Psoas muscle (tissue), 7 donors: ENCODE measurements at regions not wholly inside any gene's neighbourhood (a gene's known extent, or its start where the extent isn't known, plus 50 kb on each side); places are given as distances from the start of the nearest gene placed in this dataset.
A peak's percentile ranks its signal among the peaks of the same experiment; 100 is the strongest.

Experiments
- ATAC-seq, 4 donors: fragments of 200-7000 bp; cut with Tn5 transposase; one replicate each; pipeline ENCODE4 v1.9.1; 2020; ENCODE audit warnings: moderate library complexity in 3 of 4, mild to moderate bottlenecking in 2 of 4
- DNase-seq, 2 donors: peaks; one replicate each; pipeline ENCODE4 v3.0.0-alpha.2; 2020
- H3K27ac ChIP-seq: fragments of 200-600 bp; one replicate; pipeline ENCODE4 v1.8.0; 2022
- H3K27me3 ChIP-seq, 3 donors: fragments of 200-600 bp in 1 of 3; one replicate each; pipeline versions ENCODE4 v1.6.1 to v1.8.0; 2013 to 2022; ENCODE audit warnings: low read length in 2 of 3, mild to moderate bottlenecking in 2 of 3, moderate library complexity in 1 of 3; ENCODE audit not compliant: insufficient read depth in 3 of 3
- H3K36me3 ChIP-seq, 2 donors: fragments of 200-600 bp in 1 of 2; one replicate each; pipeline versions ENCODE4 v1.6.1 to v1.8.0; 2013 to 2022; ENCODE audit warnings: low read depth in 1 of 2, mild to moderate bottlenecking in 1 of 2, moderate library complexity in 1 of 2; ENCODE audit not compliant: insufficient read depth in 1 of 2
- H3K4me1 ChIP-seq: fragments of 200-600 bp; one replicate; pipeline ENCODE4 v1.8.0; 2022
- H3K4me3 ChIP-seq: fragments of 200-600 bp; one replicate; pipeline ENCODE4 v1.8.0; 2022; ENCODE audit warnings: mild to moderate bottlenecking
- H3K9me3 ChIP-seq: fragments of 200-600 bp; one replicate; pipeline ENCODE4 v1.8.0; 2022
- CTCF ChIP-seq: fragments of 200-600 bp; IDR thresholded peaks from one replicate; pipeline ENCODE4 v1.8.0; 2022; ENCODE audit warnings: antibody characterized with exemption
- WGBS, 3 donors: extraction: QIAGEN DNeasy Blood & Tissue Kit; methylation state at CpG; one replicate each; pipeline versions ENCODE4 v1.1.6 to v1.1.7; 2013; 5-methylcytosine and 5-hydroxymethylcytosine counted together
- intact Hi-C, 2 donors: fragments of 100-400 bp; cut with DNase I; formaldehyde crosslinking; loops; one replicate each; pipeline versions ENCODE4 v1.11.0 to v1.14.2; 2022
- donor health status: healthy with polysubstance abuse.
- donor health status: DM: no; HTN: no; CAD: no; lungs with moderate emphysema.
- donor health status: Bipolar disorder and iron deficiency.
- donor health status: healthy.
- donor health status: DM: yes; HTN: yes; CAD: no.
- donor health status: DM: no; HTN: no; CAD: no.
- donor health status: DM: yes; HTN: yes; CAD: no.

GRCh38 chr14:51481643-51482042 lies 170.1 kb upstream of the FRMD6 start:
- H3K27ac ChIP-seq: peak overlapping the region; percentile 11
- peaks cover 28% of the 10 kb centered on the region for H3K4me1 ChIP-seq
- ATAC-seq (peak in 2 of 4 donors; percentile 55 to 58), DNase-seq (no peak)
- H3K27me3 ChIP-seq: no peaks in the 10 kb centered on the region
- no peak overlapping the region for H3K4me3 ChIP-seq
- no peaks in the 10 kb centered on the region for H3K36me3 ChIP-seq
- TF ChIP-seq CTCF: no peak
- no peaks in the 10 kb centered on the region for H3K9me3 ChIP-seq
- intact Hi-C loops: no loop called here
- WGBS, 3 donors: 35 to 57% (median 39%) methylated on average over 4 of the region's 4 CpGs

GRCh38 chr14:51482102-51482501 lies 169.6 kb upstream of the FRMD6 start:
- H3K36me3 ChIP-seq: no peaks in the 10 kb centered on the region

GRCh38 chr14:51484485-51484884 lies 167.2 kb upstream of the FRMD6 start:
- 57 to 70% (median 66%) methylated on average over 2 of the region's 2 CpGs for WGBS, 3 donors
- no peak overlapping the region for H3K27ac ChIP-seq
- peaks cover 22% of the 10 kb centered on the region for H3K4me1 ChIP-seq
- H3K9me3 ChIP-seq: no peaks in the 10 kb centered on the region
- no peak for DNase-seq
- no peak for TF ChIP-seq CTCF
- no peaks in the 10 kb centered on the region for H3K27me3 ChIP-seq
- no peak overlapping the region for H3K4me3 ChIP-seq
- H3K36me3 ChIP-seq: no peaks in the 10 kb centered on the region
- intact Hi-C loops: no loop called here
- ATAC-seq: no peak

More at GRCh38 chr14:51482102-51482501, 169.6 kb upstream of the FRMD6 start:
- no peak for DNase-seq
- no peak for TF ChIP-seq CTCF
- no peak overlapping the region for H3K4me3 ChIP-seq
- peak overlapping the region; percentile 11 for H3K27ac ChIP-seq
- peak in 2 of 4 donors; percentile 42 to 70 for ATAC-seq
- H3K9me3 ChIP-seq: no peaks in the 10 kb centered on the region
- WGBS, 3 donors: 28 to 47% (median 34%) methylated on average over 4 of the region's 4 CpGs
- intact Hi-C loops: no loop called here
- peaks cover 28% of the 10 kb centered on the region for H3K4me1 ChIP-seq
- no peaks in the 10 kb centered on the region for H3K27me3 ChIP-seq

GRCh38 chr14:51485733-51486132 lies 166.0 kb upstream of the FRMD6 start:
- no peak for TF ChIP-seq CTCF
- intact Hi-C loops: no loop called here
- H3K4me3 ChIP-seq: no peak overlapping the region
- H3K27ac ChIP-seq: no peak overlapping the region
- ATAC-seq: no peak
- no peaks in the 10 kb centered on the region for H3K27me3 ChIP-seq
- no peak for DNase-seq
- WGBS, 3 donors: 97 to 98% (median 97%) methylated on average over 9 of the region's 9 CpGs
- peaks cover 10% of the 10 kb centered on the region for H3K4me1 ChIP-seq
- no peaks in the 10 kb centered on the region for H3K36me3 ChIP-seq
- no peaks in the 10 kb centered on the region for H3K9me3 ChIP-seq

GRCh38 chr14:51487848-51488247 lies 163.9 kb upstream of the FRMD6 start:
- H3K4me3 ChIP-seq: no peak overlapping the region
- no peak for ATAC-seq
- intact Hi-C loops: no loop called here
- no peak for TF ChIP-seq CTCF
- no peaks in the 10 kb centered on the region for H3K9me3 ChIP-seq
- no peaks in the 10 kb centered on the region for H3K4me1 ChIP-seq
- no peak overlapping the region for H3K27ac ChIP-seq
- DNase-seq: no peak
- WGBS, 3 donors: 58 to 72% (median 72%) methylated on average over 6 of the region's 6 CpGs
- H3K27me3 ChIP-seq: no peaks in the 10 kb centered on the region
- no peaks in the 10 kb centered on the region for H3K36me3 ChIP-seq
